ENCODE measurements at regions not wholly inside any gene's neighbourhood (a gene's known extent, or its start where the extent isn't known, plus 50 kb on each side); places are given as distances from the start of the nearest gene placed in this dataset.

DNA sequence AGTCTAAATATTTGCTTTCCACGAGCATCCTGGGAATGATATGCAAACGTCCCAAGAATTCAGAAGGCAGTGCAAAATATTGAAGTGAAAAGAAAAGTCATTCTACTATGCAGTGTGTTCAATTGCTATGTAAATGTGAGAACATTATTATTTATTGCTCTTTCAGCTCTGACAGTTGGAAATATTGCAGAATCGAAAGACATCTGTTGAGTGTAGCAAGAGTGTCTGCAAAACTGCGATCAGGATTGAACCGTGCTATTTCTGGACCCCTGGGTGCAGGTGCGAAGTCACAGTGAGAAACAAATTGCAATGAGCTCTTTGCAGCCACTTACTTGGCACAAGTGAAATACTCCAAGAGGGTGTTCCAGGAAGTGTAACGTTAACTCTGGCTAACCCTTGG is 566.4 kb downstream of the AJAP1 start:
- H3K9me3 ChIP-seq: no peaks in the 10 kb centered on the region
- 52 to 57% (median 54%) methylated on average over 7 of the region's 7 CpGs for WGBS, 4 donors
- intact Hi-C loops (cut with DNase I): no loop called here
- no peaks in the 10 kb centered on the region for H3K36me3 ChIP-seq
- no peak for ATAC-seq
- no peak for TF ChIP-seq POLR2A (IDR thresholded peaks at IDR 0.05)
- TF ChIP-seq, protein P1, sequence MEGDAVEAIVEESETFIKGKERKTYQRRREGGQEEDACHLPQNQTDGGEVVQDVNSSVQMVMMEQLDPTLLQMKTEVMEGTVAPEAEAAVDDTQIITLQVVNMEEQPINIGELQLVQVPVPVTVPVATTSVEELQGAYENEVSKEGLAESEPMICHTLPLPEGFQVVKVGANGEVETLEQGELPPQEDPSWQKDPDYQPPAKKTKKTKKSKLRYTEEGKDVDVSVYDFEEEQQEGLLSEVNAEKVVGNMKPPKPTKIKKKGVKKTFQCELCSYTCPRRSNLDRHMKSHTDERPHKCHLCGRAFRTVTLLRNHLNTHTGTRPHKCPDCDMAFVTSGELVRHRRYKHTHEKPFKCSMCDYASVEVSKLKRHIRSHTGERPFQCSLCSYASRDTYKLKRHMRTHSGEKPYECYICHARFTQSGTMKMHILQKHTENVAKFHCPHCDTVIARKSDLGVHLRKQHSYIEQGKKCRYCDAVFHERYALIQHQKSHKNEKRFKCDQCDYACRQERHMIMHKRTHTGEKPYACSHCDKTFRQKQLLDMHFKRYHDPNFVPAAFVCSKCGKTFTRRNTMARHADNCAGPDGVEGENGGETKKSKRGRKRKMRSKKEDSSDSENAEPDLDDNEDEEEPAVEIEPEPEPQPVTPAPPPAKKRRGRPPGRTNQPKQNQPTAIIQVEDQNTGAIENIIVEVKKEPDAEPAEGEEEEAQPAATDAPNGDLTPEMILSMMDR (IDR thresholded peaks at IDR 0.05): no peak
- peaks cover 0 to 25% (median 3%) of the 10 kb centered on the region in 9 donors for H3K27me3 ChIP-seq
- no peak overlapping the region for H3K27ac ChIP-seq
- H3K4me1 ChIP-seq: no peaks in the 10 kb centered on the region
- H3K4me3 ChIP-seq: no peak overlapping the region
- no peak for DNase-seq

GRCh38 chr1:5220421-5220820 is 566.0 kb downstream of the AJAP1 start:
- H3K4me3 ChIP-seq: no peak overlapping the region
- no peak overlapping the region for H3K27ac ChIP-seq
- no peaks in the 10 kb centered on the region for H3K9me3 ChIP-seq
- H3K4me1 ChIP-seq: no peaks in the 10 kb centered on the region
- no peak for TF ChIP-seq POLR2A (IDR thresholded peaks at IDR 0.05)
- TF ChIP-seq, protein P1 (IDR thresholded peaks at IDR 0.05): no peak
- no peaks in the 10 kb centered on the region for H3K36me3 ChIP-seq
- 54 to 63% (median 59%) methylated on average over 2 of the region's 2 CpGs for WGBS, 4 donors
- H3K27me3 ChIP-seq: peaks cover 0 to 25% (median 3%) of the 10 kb centered on the region in 9 donors
- intact Hi-C loops (cut with DNase I): no loop called here
- no peak for DNase-seq
- ATAC-seq: no peak

DNA sequence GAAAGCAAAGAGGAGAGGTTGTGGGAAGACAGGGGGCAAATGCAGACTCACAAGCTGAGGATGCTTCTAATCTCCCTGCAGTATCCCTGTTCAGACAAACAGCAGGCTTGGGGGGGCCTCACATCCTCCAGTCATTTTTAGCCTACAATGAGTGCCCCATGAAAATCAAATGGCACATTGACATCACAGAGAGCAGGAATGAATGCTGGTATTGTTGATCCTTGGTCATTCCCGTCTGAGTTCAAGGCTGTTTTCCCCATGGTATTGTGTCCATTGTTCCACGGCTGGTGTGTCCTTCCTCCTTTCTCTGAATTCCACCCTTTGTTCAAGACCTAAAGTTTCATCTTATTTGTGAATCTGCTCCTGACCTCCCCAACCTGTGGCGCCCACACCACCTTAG is 545.6 kb downstream of the AJAP1 start:
- Histone ChIP-seq H3K9me3 (peaks cover 0 to 3% (median 0%) of the 10 kb centered on the region in 12 donors), H3K27me3 (peaks cover 0 to 8% (median 0%) of the 10 kb centered on the region in 9 donors), H3K4me3 (no peak overlapping the region), H3K27ac (no peak overlapping the region), H3K36me3 (no peaks in the 10 kb centered on the region), H3K4me1 (no peaks in the 10 kb centered on the region)
- 60 to 77% (median 68%) methylated on average over 3 of the region's 3 CpGs for WGBS, 4 donors
- ATAC-seq: no peak
- no peak for DNase-seq
- TF ChIP-seq, protein P1 (IDR thresholded peaks at IDR 0.05): no peak
- no peak for TF ChIP-seq POLR2A (IDR thresholded peaks at IDR 0.05)
- intact Hi-C loops (cut with DNase I): no loop called here

DNA sequence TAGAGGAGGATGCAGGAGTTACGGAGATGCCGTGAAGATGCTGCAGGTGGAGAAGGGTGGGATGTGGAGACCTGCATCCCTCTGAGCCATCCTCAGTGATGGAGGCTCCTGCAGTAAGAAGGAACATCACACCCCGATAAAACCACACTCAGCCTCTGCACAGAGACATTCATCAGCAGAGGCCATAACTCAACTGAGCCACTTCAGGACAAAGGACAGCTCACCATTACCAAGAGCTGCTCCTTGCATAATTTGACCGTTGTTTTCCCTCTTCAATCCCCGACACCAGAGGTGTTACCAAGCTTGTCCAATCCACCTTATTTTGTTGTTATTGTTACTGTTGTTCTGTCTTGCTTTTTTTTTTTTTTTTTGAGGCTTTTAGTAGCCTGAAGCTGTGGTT is 543.9 kb downstream of the AJAP1 start:
- H3K27me3 ChIP-seq: peaks cover 0 to 8% (median 0%) of the 10 kb centered on the region in 9 donors
- H3K36me3 ChIP-seq: no peaks in the 10 kb centered on the region
- H3K4me1 ChIP-seq: no peaks in the 10 kb centered on the region
- DNase-seq (no peak), ATAC-seq (no peak)
- no peak overlapping the region for H3K4me3 ChIP-seq
- no peak overlapping the region for H3K27ac ChIP-seq
- H3K9me3 ChIP-seq: peaks cover 0 to 3% (median 0%) of the 10 kb centered on the region in 12 donors
- TF ChIP-seq, protein P1 (IDR thresholded peaks at IDR 0.05): no peak
- no peak for TF ChIP-seq POLR2A (IDR thresholded peaks at IDR 0.05)
- intact Hi-C loops (cut with DNase I): no loop called here
- WGBS, 4 donors: 57 to 69% (median 65%) methylated on average over 5 of the region's 5 CpGs

All from heart left ventricle (tissue), 16 donors.